ENCODE measurements at regions not wholly inside any gene's neighbourhood (a gene's known extent, or its start where the extent isn't known, plus 50 kb on each side); places are given as distances from the start of the nearest gene placed in this dataset.
"Not testable (repeated sequence)": the region's sequence is repeated elsewhere in the genome, so short reads cannot be mapped to it uniquely, and the experiment has no call there.

DNA sequence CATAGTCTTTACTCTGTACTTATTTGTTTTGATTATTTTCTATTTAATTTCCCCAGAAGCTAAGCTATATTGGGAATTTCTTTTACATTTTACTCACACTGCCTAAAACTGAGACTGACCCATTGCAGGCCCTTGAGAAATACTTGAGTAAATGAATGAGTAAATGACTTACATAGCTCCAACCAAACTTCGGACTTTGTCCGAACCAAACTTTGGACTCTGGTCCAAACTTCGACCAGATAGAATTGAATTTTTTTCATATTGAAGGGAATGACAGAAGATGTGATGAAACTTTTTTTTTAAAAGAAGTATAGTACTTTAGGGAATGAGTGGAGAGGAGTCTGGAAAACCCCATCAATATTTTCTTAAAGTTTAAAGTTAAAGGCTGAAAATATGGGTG is 75.6 kb upstream of the MYRIP start:
- no peaks in the 10 kb centered on the region for H3K36me3 ChIP-seq (ENCODE audit: control insufficient read depth in 3 of 3, insufficient read depth in 3 of 3, low read length in 3 of 3)
- no peaks in the 10 kb centered on the region for H3K9me3 ChIP-seq (ENCODE audit: control insufficient read depth in 3 of 3, low read length in 3 of 3)
- no peaks in the 10 kb centered on the region for H3K4me1 ChIP-seq (ENCODE audit: control insufficient read depth in 3 of 3, insufficient read depth in 3 of 3, low read length in 3 of 3)
- H3K9ac ChIP-seq (ENCODE audit: low read depth in 1 of 3, low read length in 3 of 3): no peak overlapping the region
- H3K27me3 ChIP-seq (ENCODE audit: control insufficient read depth in 3 of 3, insufficient read depth in 3 of 3, low read length in 3 of 3): no peaks in the 10 kb centered on the region
- H3K27ac ChIP-seq (ENCODE audit: low read depth, low read length): no peak overlapping the region
- H3K4me3 ChIP-seq (ENCODE audit: low read length in 3 of 3): no peak overlapping the region

DNA sequence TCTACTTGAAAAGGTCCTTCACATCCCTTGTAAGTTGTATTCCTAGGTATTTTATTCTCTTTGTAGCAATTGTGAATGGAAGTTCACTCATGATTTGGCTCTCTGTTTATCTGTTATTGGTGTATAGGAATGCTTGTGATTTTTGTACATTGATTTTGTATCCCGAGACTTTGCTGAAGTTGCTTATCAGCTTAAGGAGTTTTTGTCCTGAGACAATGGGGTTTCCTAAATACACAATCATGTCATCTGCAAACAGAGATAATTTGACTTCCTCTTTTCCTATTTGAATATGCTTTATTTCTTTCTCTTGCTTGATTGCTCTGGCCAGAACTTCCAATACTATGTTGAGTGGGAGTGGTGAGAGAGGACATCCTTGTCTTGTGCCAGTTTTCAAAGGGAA is 69.8 kb upstream of the MYRIP start:
- not testable (repeated sequence) for H3K9me3 ChIP-seq (ENCODE audit: control insufficient read depth in 3 of 3, low read length in 3 of 3); H3K36me3 ChIP-seq (ENCODE audit: control insufficient read depth in 3 of 3, insufficient read depth in 3 of 3, low read length in 3 of 3); H3K9ac ChIP-seq (ENCODE audit: low read depth in 1 of 3, low read length in 3 of 3); H3K4me1 ChIP-seq (ENCODE audit: control insufficient read depth in 3 of 3, insufficient read depth in 3 of 3, low read length in 3 of 3); H3K27ac ChIP-seq (ENCODE audit: low read depth, low read length); H3K27me3 ChIP-seq (ENCODE audit: control insufficient read depth in 3 of 3, insufficient read depth in 3 of 3, low read length in 3 of 3); H3K4me3 ChIP-seq (ENCODE audit: low read length in 3 of 3)

GRCh38 chr3:39744746-39745145 is 64.7 kb upstream of the MYRIP start:
- no peak overlapping the region for H3K4me3 ChIP-seq (ENCODE audit: low read length in 3 of 3)
- no peaks in the 10 kb centered on the region for H3K27me3 ChIP-seq (ENCODE audit: control insufficient read depth in 3 of 3, insufficient read depth in 3 of 3, low read length in 3 of 3)
- H3K9ac ChIP-seq (ENCODE audit: low read depth in 1 of 3, low read length in 3 of 3): no peak overlapping the region
- H3K27ac ChIP-seq (ENCODE audit: low read depth, low read length): no peak overlapping the region
- no peaks in the 10 kb centered on the region for H3K36me3 ChIP-seq (ENCODE audit: control insufficient read depth in 3 of 3, insufficient read depth in 3 of 3, low read length in 3 of 3)
- no peaks in the 10 kb centered on the region for H3K4me1 ChIP-seq (ENCODE audit: control insufficient read depth in 3 of 3, insufficient read depth in 3 of 3, low read length in 3 of 3)
- no peaks in the 10 kb centered on the region for H3K9me3 ChIP-seq (ENCODE audit: control insufficient read depth in 3 of 3, low read length in 3 of 3)

GRCh38 chr3:39748002-39748401 is 61.4 kb upstream of the MYRIP start:
- no peaks in the 10 kb centered on the region for H3K36me3 ChIP-seq (ENCODE audit: control insufficient read depth in 3 of 3, insufficient read depth in 3 of 3, low read length in 3 of 3)
- no peak overlapping the region for H3K4me3 ChIP-seq (ENCODE audit: low read length in 3 of 3)
- H3K4me1 ChIP-seq (ENCODE audit: control insufficient read depth in 3 of 3, insufficient read depth in 3 of 3, low read length in 3 of 3): peaks cover 0 to 3% (median 0%) of the 10 kb centered on the region in 3 donors
- H3K27ac ChIP-seq (ENCODE audit: low read depth, low read length): no peak overlapping the region
- H3K9ac ChIP-seq (ENCODE audit: low read depth in 1 of 3, low read length in 3 of 3): no peak overlapping the region
- H3K27me3 ChIP-seq (ENCODE audit: control insufficient read depth in 3 of 3, insufficient read depth in 3 of 3, low read length in 3 of 3): peaks cover 0 to 2% (median 0%) of the 10 kb centered on the region in 3 donors
- no peaks in the 10 kb centered on the region for H3K9me3 ChIP-seq (ENCODE audit: control insufficient read depth in 3 of 3, low read length in 3 of 3)

GRCh38 chr3:39748763-39749162 is 60.6 kb upstream of the MYRIP start:
- peaks cover 0 to 3% (median 0%) of the 10 kb centered on the region in 3 donors for H3K4me1 ChIP-seq (ENCODE audit: control insufficient read depth in 3 of 3, insufficient read depth in 3 of 3, low read length in 3 of 3)
- H3K9ac ChIP-seq (ENCODE audit: low read depth in 1 of 3, low read length in 3 of 3): no peak overlapping the region
- no peak overlapping the region for H3K27ac ChIP-seq (ENCODE audit: low read depth, low read length)
- H3K9me3 ChIP-seq (ENCODE audit: control insufficient read depth in 3 of 3, low read length in 3 of 3): no peaks in the 10 kb centered on the region
- H3K36me3 ChIP-seq (ENCODE audit: control insufficient read depth in 3 of 3, insufficient read depth in 3 of 3, low read length in 3 of 3): no peaks in the 10 kb centered on the region
- H3K4me3 ChIP-seq (ENCODE audit: low read length in 3 of 3): no peak overlapping the region
- H3K27me3 ChIP-seq (ENCODE audit: control insufficient read depth in 3 of 3, insufficient read depth in 3 of 3, low read length in 3 of 3): peaks cover 0 to 2% (median 0%) of the 10 kb centered on the region in 3 donors

DNA sequence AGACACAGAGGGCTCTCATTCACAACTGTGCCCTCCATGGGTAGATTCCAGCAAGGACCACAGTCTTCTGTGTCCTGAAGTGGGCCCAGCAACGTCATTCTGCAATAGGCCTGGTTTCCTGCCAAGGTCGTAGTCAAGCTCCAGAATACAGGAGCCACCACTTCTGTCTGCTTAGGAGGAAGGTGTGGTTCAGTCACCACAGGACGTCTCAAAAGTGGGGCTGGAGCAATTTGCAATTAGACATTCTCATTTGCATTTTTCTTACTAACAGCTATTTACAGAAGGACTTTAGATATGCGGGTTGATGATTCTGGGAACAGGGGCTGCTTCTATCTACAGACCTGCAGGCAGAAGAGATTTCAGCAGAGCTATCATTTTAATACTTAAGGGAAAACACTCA is 58.7 kb upstream of the MYRIP start:
- H3K9me3 ChIP-seq (ENCODE audit: control insufficient read depth in 3 of 3, low read length in 3 of 3): no peaks in the 10 kb centered on the region
- no peaks in the 10 kb centered on the region for H3K36me3 ChIP-seq (ENCODE audit: control insufficient read depth in 3 of 3, insufficient read depth in 3 of 3, low read length in 3 of 3)
- peaks cover 0 to 2% (median 0%) of the 10 kb centered on the region in 3 donors for H3K27me3 ChIP-seq (ENCODE audit: control insufficient read depth in 3 of 3, insufficient read depth in 3 of 3, low read length in 3 of 3)
- no peak overlapping the region for H3K27ac ChIP-seq (ENCODE audit: low read depth, low read length)
- no peak overlapping the region for H3K9ac ChIP-seq (ENCODE audit: low read depth in 1 of 3, low read length in 3 of 3)
- peaks cover 0 to 3% (median 0%) of the 10 kb centered on the region in 3 donors for H3K4me1 ChIP-seq (ENCODE audit: control insufficient read depth in 3 of 3, insufficient read depth in 3 of 3, low read length in 3 of 3)
- no peak overlapping the region for H3K4me3 ChIP-seq (ENCODE audit: low read length in 3 of 3)

- no peaks in the 10 kb centered on the region for H3K9me3 ChIP-seq (ENCODE audit: control insufficient read depth in 3 of 3, low read length in 3 of 3)
- no peak overlapping the region for H3K9ac ChIP-seq (ENCODE audit: low read depth in 1 of 3, low read length in 3 of 3)
- no peak overlapping the region for H3K27ac ChIP-seq (ENCODE audit: low read depth, low read length)
- no peak overlapping the region for H3K4me3 ChIP-seq (ENCODE audit: low read length in 3 of 3)
- H3K4me1 ChIP-seq (ENCODE audit: control insufficient read depth in 3 of 3, insufficient read depth in 3 of 3, low read length in 3 of 3): peaks cover 0 to 3% (median 0%) of the 10 kb centered on the region in 3 donors
- H3K36me3 ChIP-seq (ENCODE audit: control insufficient read depth in 3 of 3, insufficient read depth in 3 of 3, low read length in 3 of 3): no peaks in the 10 kb centered on the region
- peaks cover 0 to 2% (median 0%) of the 10 kb centered on the region in 3 donors for H3K27me3 ChIP-seq (ENCODE audit: control insufficient read depth in 3 of 3, insufficient read depth in 3 of 3, low read length in 3 of 3)
These were observed 58.1 kb upstream of the MYRIP start for GRCh38 chr3:39751286-39751685.

DNA sequence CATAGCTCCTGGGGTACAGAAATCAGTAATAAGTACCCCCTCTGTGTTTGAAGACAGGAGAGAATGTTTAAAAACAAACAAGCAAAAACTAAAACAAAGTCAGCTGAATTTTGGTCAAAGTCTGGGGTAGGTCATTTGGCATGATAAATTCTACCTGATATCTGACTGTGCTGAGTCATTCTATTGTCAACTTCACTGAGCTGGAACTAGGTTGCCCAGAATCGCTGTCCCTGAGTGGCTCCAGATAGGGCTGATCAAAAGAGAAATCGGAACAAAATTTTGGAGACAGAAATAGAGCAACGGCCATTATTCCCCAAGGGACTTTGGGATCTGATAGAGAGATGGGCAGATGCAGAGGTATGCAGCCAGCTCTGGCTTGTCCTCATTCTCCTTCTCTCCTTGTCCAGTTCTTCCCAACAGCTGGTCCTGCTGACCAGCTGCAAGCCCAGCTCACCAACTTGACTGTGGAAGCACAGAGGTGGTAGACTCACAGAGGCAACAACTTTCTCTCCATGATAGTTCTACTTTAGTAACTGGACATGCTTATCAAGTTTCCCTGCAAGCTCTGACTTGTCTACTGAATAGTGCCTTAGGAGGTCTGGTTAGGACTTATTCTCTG is 57.3 kb upstream of the MYRIP start:
- Histone ChIP-seq H3K9ac (ENCODE audit: low read depth in 1 of 3, low read length in 3 of 3) (no peak overlapping the region), H3K27ac (ENCODE audit: low read depth, low read length) (no peak overlapping the region)

DNA sequence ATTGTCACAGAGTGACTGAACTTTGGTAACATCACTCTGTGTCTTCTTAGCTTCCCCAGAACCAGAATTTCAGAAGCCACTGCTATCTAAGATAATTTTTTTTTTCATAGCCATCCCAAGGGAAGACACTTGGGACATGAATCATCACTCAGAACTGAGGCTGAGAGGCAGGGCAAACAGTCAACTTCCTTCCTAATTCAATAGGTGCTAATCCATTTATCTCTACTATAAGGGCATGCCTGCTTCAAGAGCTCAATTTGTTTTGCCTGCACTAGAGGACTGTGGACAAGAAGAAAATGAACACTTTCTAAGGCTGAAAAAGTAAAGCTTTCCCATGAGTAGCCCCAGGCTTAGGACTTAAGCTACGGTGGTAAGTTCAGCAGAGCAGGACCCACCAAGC is 56.7 kb upstream of the MYRIP start:
- H3K4me1 ChIP-seq (ENCODE audit: control insufficient read depth in 3 of 3, insufficient read depth in 3 of 3, low read length in 3 of 3): peaks cover 0 to 3% (median 0%) of the 10 kb centered on the region in 3 donors
- H3K27me3 ChIP-seq (ENCODE audit: control insufficient read depth in 3 of 3, insufficient read depth in 3 of 3, low read length in 3 of 3): peaks cover 0 to 2% (median 0%) of the 10 kb centered on the region in 3 donors
- H3K9me3 ChIP-seq (ENCODE audit: control insufficient read depth in 3 of 3, low read length in 3 of 3): no peaks in the 10 kb centered on the region
- H3K9ac ChIP-seq (ENCODE audit: low read depth in 1 of 3, low read length in 3 of 3): no peak overlapping the region
- no peak overlapping the region for H3K27ac ChIP-seq (ENCODE audit: low read depth, low read length)
- no peaks in the 10 kb centered on the region for H3K36me3 ChIP-seq (ENCODE audit: control insufficient read depth in 3 of 3, insufficient read depth in 3 of 3, low read length in 3 of 3)
- H3K4me3 ChIP-seq (ENCODE audit: low read length in 3 of 3): no peak overlapping the region

More for the DNA sequence above, 57.3 kb upstream of the MYRIP start:
- Histone ChIP-seq H3K36me3 (ENCODE audit: control insufficient read depth in 3 of 3, insufficient read depth in 3 of 3, low read length in 3 of 3) (no peaks in the 10 kb centered on the region), H3K4me1 (ENCODE audit: control insufficient read depth in 3 of 3, insufficient read depth in 3 of 3, low read length in 3 of 3) (peaks cover 0 to 3% (median 0%) of the 10 kb centered on the region in 3 donors), H3K4me3 (ENCODE audit: low read length in 3 of 3) (no peak overlapping the region), H3K27me3 (ENCODE audit: control insufficient read depth in 3 of 3, insufficient read depth in 3 of 3, low read length in 3 of 3) (peaks cover 0 to 2% (median 0%) of the 10 kb centered on the region in 3 donors), H3K9me3 (ENCODE audit: control insufficient read depth in 3 of 3, low read length in 3 of 3) (no peaks in the 10 kb centered on the region)

DNA sequence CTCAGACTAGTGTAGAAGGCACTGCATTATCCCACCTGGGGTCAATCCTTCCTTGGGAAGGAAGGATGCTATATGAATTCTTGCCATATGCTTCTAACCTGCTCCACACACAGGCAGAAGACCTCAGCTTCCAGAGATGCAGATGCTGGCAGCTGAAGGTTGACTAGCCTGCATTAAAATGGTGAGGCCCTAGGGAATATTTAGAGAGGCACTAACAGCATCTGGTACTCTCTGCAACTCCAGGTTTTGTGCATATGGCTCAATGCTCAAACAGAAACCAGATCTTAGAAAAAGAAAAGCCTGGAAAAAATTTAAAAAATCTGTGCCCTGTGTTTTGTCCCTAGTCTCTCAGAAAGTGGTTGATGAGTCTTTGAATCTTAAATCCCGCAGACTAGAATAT is 56.0 kb upstream of the MYRIP start:
- peaks cover 0 to 2% (median 0%) of the 10 kb centered on the region in 3 donors for H3K27me3 ChIP-seq (ENCODE audit: control insufficient read depth in 3 of 3, insufficient read depth in 3 of 3, low read length in 3 of 3)
- H3K27ac ChIP-seq (ENCODE audit: low read depth, low read length): no peak overlapping the region
- no peaks in the 10 kb centered on the region for H3K36me3 ChIP-seq (ENCODE audit: control insufficient read depth in 3 of 3, insufficient read depth in 3 of 3, low read length in 3 of 3)
- H3K4me3 ChIP-seq (ENCODE audit: low read length in 3 of 3): no peak overlapping the region
- peaks cover 0 to 3% (median 0%) of the 10 kb centered on the region in 3 donors for H3K4me1 ChIP-seq (ENCODE audit: control insufficient read depth in 3 of 3, insufficient read depth in 3 of 3, low read length in 3 of 3)
- no peak overlapping the region for H3K9ac ChIP-seq (ENCODE audit: low read depth in 1 of 3, low read length in 3 of 3)
- no peaks in the 10 kb centered on the region for H3K9me3 ChIP-seq (ENCODE audit: control insufficient read depth in 3 of 3, low read length in 3 of 3)
